Choroid plexus epithelial cell (primary cell): ENCODE measurements at regions not wholly inside any gene's neighbourhood (a gene's known extent, or its start where the extent isn't known, plus 50 kb on each side); places are given as distances from the start of the nearest gene placed in this dataset.

ENCODE experiments used
- DNase-seq: peaks from one replicate; pipeline ENCODE4 v3.0.0-alpha.2; 2010; ENCODE audit warnings: low read depth
- H3K4me3 ChIP-seq: 2 replicates; pipeline ENCODE4 v1.5.1; 2011; ENCODE audit warnings: low read depth, mild to moderate bottlenecking, control low read depth, low read length, moderate library complexity
- TF ChIP-seq, protein P1 (sequence below): conservative IDR thresholded peaks from 2 replicates; pipeline ENCODE4 v1.5.1; 2011; ENCODE audit warnings: low read depth, mild to moderate bottlenecking, control low read depth, inconsistent platforms, low read length, moderate library complexity

DNA sequence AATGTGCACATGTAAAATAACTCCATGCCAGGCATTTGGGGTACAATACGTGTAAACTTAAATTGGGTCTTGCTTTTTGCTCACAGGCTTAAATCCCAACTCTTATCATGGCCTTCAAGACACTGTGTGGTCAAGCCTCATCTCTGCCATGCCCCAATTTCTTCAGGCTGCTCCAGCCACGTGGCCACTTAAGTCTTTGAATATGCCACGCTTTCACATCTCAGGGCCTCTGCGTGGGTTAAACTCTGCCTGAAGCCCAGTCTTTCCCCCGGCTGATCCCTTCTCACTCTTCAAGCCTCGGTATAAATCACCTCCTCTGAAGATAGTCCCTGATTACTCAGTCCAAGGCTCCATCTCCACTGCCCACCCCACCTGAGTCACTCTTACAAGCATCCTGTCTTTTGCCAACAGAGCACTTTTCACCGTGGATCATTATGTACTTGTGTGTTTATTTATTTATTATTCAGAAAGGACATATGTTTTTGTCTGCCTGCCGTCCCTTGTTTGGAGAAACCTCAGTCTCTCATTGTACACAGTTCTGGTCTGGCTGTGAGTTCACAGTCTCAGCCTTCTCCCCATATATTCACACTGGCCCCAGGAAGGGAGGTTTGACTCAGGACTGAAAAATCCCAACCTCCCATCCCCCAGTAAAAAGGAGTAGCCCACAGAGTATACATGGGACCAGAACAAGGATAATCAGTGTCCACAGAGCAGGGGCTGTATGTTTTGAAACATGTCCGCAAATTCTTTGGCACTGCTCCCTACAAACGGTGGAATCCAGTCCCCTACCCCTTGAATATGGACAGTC is 344.7 kb downstream of the MN1 start:
- peak; percentile 82 for DNase-seq
- no peak overlapping the region for H3K4me3 ChIP-seq
- TF ChIP-seq, protein P1, sequence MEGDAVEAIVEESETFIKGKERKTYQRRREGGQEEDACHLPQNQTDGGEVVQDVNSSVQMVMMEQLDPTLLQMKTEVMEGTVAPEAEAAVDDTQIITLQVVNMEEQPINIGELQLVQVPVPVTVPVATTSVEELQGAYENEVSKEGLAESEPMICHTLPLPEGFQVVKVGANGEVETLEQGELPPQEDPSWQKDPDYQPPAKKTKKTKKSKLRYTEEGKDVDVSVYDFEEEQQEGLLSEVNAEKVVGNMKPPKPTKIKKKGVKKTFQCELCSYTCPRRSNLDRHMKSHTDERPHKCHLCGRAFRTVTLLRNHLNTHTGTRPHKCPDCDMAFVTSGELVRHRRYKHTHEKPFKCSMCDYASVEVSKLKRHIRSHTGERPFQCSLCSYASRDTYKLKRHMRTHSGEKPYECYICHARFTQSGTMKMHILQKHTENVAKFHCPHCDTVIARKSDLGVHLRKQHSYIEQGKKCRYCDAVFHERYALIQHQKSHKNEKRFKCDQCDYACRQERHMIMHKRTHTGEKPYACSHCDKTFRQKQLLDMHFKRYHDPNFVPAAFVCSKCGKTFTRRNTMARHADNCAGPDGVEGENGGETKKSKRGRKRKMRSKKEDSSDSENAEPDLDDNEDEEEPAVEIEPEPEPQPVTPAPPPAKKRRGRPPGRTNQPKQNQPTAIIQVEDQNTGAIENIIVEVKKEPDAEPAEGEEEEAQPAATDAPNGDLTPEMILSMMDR: no peak

DNA sequence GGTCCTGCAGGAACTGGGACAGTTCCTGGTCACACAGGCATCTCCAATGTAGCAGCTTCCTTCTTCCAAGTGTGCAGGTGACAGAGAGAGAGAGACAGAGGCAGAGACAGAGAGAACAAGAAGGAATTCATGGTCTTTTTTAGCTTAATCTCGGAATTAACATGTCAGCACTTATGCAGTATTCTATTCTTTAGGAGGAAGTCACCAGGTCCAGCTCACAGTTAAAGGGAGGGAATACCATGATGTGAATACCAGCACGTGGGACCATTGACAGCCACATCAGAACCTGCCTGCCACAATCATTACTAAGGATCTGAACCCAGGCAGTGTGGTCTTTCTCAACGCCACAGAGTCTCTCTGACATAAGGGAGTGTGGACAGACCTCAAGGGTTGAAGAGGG is 341.6 kb downstream of the MN1 start:
- no peak overlapping the region for H3K4me3 ChIP-seq
- TF ChIP-seq, protein P1: no peak
- DNase-seq: no peak

DNA sequence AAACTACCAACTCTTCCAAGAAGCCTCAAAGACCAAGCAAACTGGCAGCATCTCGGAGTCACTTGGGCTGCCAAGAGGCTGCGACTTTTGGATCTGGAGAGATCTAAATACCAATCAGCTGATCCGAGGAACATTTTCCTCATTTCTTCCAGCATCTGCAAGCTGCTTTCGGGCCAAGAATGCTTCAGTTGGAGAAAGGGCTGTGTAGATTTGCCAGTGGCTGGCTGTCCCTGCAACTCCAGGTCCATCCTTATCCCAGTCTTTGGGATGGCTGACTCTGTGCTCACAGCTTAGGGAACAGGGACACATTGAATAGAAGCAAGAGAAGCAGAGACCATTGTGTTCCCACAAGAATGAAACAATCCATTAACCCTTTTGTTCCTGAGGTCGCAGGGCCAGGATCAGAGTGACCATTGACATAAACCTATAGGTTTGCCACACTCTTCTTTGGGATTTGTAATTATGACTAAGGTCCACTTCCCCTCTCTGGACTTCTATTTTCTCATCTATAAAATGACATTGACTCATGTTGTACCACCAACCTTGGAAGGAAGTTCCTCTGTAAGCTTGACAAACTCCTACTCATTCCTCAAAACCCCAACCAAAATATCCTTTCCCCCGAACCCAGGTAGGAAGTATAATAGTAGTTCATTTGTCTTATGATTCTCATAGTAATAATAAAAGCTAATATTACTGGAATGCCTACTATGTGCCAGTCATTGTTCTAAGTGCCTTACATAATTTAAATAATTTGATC is 340.8 kb downstream of the MN1 start:
- DNase-seq: no peak
- TF ChIP-seq, protein P1: no peak
- no peak overlapping the region for H3K4me3 ChIP-seq

DNA sequence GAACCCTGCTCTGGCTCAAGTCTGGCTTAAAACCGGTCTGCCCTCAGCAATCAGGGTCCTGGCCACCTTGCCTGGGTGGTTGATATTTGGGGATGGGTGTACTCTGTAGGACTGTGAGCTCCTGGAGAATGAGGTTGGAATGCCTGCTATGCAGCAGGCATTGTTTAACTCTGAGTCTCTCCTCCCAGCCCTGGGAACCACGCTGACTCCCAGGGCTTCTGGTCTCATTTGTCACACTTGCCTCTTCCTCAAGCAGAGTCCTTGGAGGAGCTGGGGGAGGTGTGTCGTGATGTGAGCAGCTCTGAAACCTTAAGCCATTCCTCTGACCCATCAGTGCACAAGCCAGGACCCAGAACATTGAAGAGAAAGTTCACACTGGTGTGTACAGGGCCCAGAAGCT is 340.1 kb downstream of the MN1 start:
- TF ChIP-seq, protein P1: no peak
- peak; percentile 78 for DNase-seq
- H3K4me3 ChIP-seq: no peak overlapping the region

DNA sequence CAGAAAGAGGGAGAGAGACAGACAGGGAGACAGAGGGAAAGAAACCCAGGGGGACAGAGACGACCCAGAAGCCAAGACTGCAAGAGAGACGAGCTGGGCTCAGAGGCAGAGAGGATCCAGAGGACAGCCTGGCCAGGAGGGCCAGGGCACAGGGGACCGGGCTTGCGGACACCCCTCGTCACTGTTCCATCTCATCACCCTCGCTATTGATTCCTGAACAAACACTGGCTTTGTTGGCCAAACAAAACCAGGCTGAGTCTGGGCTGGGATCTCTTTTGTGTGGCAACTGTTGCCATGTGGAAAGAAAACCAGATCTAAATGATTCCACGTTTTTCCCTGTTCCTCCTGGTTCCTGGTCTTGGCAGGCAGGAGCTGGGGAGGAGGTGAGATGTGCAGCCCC is 339.4 kb downstream of the MN1 start:
- no peak for DNase-seq
- TF ChIP-seq, protein P1: no peak
- H3K4me3 ChIP-seq: no peak overlapping the region

DNA sequence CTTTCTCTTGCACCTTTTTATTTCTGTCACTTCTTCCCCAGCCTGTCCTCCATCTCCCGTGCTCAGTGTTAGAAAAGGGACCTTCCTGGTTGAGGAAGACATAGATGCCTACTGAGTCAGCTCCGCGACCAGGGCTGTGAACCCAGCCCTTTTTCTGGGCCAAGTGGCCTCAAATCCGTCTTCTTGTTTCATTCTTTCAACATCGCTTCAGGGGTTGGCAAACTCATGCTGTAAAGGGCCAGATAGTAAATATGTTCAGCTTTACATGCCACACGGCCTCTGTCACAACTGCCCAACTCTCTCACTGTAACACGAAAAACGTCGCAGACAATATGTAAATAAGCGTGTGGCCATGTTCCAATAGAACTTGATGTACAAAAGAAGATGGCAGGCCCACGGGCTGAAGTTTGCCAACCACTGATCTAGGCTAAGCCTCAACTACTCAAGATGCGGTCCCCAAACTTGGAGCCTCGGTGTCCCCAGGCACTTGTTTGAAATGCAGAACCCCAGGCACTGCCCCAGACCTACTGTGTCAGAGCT is 338.4 kb downstream of the MN1 start:
- no peak overlapping the region for H3K4me3 ChIP-seq
- no peak for DNase-seq
- TF ChIP-seq, protein P1: no peak

DNA sequence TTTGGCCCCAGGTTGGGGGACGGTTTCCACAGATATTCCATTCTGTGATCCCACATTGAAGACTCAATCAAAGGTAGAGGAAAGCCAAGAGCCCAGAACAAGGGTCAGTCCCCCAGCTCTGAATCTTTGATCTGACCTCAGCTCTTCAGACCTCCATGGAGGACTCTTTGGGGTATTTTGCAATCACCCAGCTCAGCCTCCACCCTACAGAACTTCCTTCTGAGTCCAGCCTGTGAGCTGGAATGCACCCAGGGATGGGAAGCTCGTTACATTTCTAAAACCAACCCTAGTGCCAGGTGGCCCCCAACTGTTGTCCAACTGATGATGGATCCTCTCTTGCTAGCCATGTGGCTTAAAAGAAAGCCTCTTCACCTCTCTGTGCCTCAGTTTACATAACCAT is 335.3 kb downstream of the MN1 start:
- H3K4me3 ChIP-seq: no peak overlapping the region
- TF ChIP-seq, protein P1: no peak
- no peak for DNase-seq
